Vagina (tissue), 2 donors: ENCODE measurements at regions not wholly inside any gene's neighbourhood (a gene's known extent, or its start where the extent isn't known, plus 50 kb on each side); places are given as distances from the start of the nearest gene placed in this dataset.

Experiments used
- DNase-seq, 2 donors: peaks; one replicate each; pipeline ENCODE4 v3.0.0-alpha.2; 2017; ENCODE audit errors: extremely low spot score in 2 of 2
- H3K27ac ChIP-seq: fragments of 200-600 bp; sonication (generic); one replicate; pipeline ENCODE4 v1.5.1; 2019
- H3K27me3 ChIP-seq: fragments of 200-600 bp; sonication (generic); one replicate; pipeline ENCODE4 v1.5.1; 2019
- H3K36me3 ChIP-seq, 2 donors: fragments of 200-600 bp; sonication (generic); one replicate each; pipeline ENCODE4 v1.5.1; 2017 to 2019
- H3K4me1 ChIP-seq: fragments of 200-600 bp; sonication (generic); one replicate; pipeline ENCODE4 v1.5.1; 2019
- H3K4me3 ChIP-seq, 2 donors: fragments of 200-600 bp; sonication (generic); 1 replicate in 1 of 2; 2 replicates in 1 of 2; pipeline ENCODE4 v1.5.1; 2016 to 2019
- H3K9me3 ChIP-seq: fragments of 200-600 bp; sonication (generic); one replicate; pipeline ENCODE4 v1.5.1; 2019
- CTCF ChIP-seq, 3 experiments: fragments of 450-650 bp in 2 of 3; fragments of 200-600 bp in 1 of 3; sonication (generic) in 1 of 3; IDR thresholded peaks; one replicate each; pipeline ENCODE4 v1.5.1; 2017 to 2019; ENCODE audit warnings: antibody characterized with exemption in 3 of 3, mild to moderate bottlenecking in 2 of 3, moderate library complexity in 2 of 3
- POLR2A ChIP-seq, 2 donors: fragments of 450-650 bp; IDR thresholded peaks; one replicate each; pipeline ENCODE4 v1.6.1; 2017; ENCODE audit warnings: antibody characterized with exemption in 2 of 2, mild to moderate bottlenecking in 2 of 2, moderate library complexity in 2 of 2
- POLR2AphosphoS5 ChIP-seq, 2 donors: sonication (generic); formaldehyde crosslinking; IDR thresholded peaks; one replicate each; pipeline ENCODE4 v1.9.0; 2017; ENCODE audit warnings: antibody characterized with exemption in 2 of 2, mild to moderate bottlenecking in 2 of 2, low read depth in 1 of 2; ENCODE audit not compliant: insufficient read depth in 1 of 2
- intact Hi-C: fragments of 100-400 bp; cut with DNase I; formaldehyde crosslinking; loops from one replicate; pipeline ENCODE4 v1.15.1; 2023

DNA sequence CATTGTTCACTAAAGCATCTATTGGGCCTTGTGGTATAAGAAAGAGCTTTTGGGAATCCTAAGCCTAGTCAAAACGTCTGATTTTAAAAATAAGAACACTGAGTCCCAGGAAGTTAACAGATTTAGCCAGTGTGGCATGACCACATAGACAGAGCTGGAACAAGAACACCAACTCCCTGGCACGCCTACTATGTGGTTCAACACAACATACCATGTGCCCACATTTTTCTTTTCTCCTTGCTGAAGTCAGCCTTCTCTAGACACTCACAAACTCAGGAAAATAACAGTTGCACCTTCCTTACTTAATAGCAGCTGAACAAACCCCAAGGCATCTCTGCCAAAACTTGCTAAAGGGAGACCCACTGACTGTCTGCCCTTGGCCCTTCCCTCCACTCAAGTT lies 124.8 kb downstream of the C1D start:
- intact Hi-C loops, result no loop called here
- Histone ChIP-seq H3K27me3 (no peaks in the 10 kb centered on the region), H3K27ac (no peak overlapping the region), H3K4me1 (peaks cover 7% of the 10 kb centered on the region), H3K9me3 (no peaks in the 10 kb centered on the region), H3K36me3 (no peaks in the 10 kb centered on the region), H3K4me3 (no peak overlapping the region)
- no peak for DNase-seq
- TF ChIP-seq POLR2A (IDR thresholded peaks at IDR 0.05) (no peak), POLR2AphosphoS5 (IDR thresholded peaks at IDR 0.05; ENCODE audit: insufficient read depth in 1 of 2, low read depth in 1 of 2) (peak in 1 of 2 donors; percentile 59)

GRCh38 chr2:67945056-67945455 lies 117.7 kb downstream of the C1D start:
- Histone ChIP-seq H3K9me3 (no peaks in the 10 kb centered on the region), H3K36me3 (no peaks in the 10 kb centered on the region), H3K4me3 (no peak overlapping the region), H3K4me1 (no peaks in the 10 kb centered on the region), H3K27ac (no peak overlapping the region), H3K27me3 (no peaks in the 10 kb centered on the region)
- intact Hi-C loops, result no loop called here
- DNase-seq, result no peak
- TF ChIP-seq CTCF (IDR thresholded peaks at IDR 0.05) (no peak), POLR2AphosphoS5 (IDR thresholded peaks at IDR 0.05; ENCODE audit: insufficient read depth in 1 of 2, low read depth in 1 of 2) (no peak), POLR2A (IDR thresholded peaks at IDR 0.05) (no peak)

- intact Hi-C loops, result no loop called here
- H3K4me1 ChIP-seq, result no peaks in the 10 kb centered on the region
- H3K36me3 ChIP-seq, result no peaks in the 10 kb centered on the region
- H3K27me3 ChIP-seq, result no peaks in the 10 kb centered on the region
- no peaks in the 10 kb centered on the region for H3K9me3 ChIP-seq
- no peak overlapping the region for H3K27ac ChIP-seq
- no peak for TF ChIP-seq POLR2A (IDR thresholded peaks at IDR 0.05)
- TF ChIP-seq POLR2AphosphoS5 (IDR thresholded peaks at IDR 0.05; ENCODE audit: insufficient read depth in 1 of 2, low read depth in 1 of 2), result no peak
- no peak for TF ChIP-seq CTCF (IDR thresholded peaks at IDR 0.05)
- DNase-seq, result no peak
- H3K4me3 ChIP-seq, result no peak overlapping the region
Observed at GRCh38 chr2:67945940-67946339, 116.9 kb downstream of the C1D start.

DNA sequence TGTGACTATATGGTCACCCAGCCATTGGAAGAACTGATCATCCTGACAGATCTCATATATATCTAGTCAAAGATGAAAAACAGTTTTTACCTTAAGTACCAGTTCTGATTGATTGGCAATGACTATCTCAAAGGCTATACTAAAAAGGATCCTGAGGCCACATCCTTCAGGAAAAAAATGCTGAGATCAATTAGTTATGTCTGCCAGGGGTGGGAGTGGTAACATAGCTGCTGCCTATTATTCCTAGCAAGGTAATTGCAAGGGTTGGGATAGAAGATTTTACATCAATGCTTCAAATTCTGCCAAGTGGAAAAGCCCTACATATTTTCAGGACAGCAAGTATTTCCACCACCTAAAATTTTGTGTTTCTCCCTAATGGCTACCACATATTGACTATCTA lies 114.7 kb downstream of the C1D start:
- H3K4me1 ChIP-seq, result no peaks in the 10 kb centered on the region
- H3K36me3 ChIP-seq, result no peaks in the 10 kb centered on the region
- no peak for TF ChIP-seq CTCF (IDR thresholded peaks at IDR 0.05)
- no peak for TF ChIP-seq POLR2A (IDR thresholded peaks at IDR 0.05)
- no peak for DNase-seq
- no peak overlapping the region for H3K27ac ChIP-seq
- H3K4me3 ChIP-seq, result no peak overlapping the region
- intact Hi-C loops, result no loop called here
- no peaks in the 10 kb centered on the region for H3K27me3 ChIP-seq
- no peaks in the 10 kb centered on the region for H3K9me3 ChIP-seq

DNA sequence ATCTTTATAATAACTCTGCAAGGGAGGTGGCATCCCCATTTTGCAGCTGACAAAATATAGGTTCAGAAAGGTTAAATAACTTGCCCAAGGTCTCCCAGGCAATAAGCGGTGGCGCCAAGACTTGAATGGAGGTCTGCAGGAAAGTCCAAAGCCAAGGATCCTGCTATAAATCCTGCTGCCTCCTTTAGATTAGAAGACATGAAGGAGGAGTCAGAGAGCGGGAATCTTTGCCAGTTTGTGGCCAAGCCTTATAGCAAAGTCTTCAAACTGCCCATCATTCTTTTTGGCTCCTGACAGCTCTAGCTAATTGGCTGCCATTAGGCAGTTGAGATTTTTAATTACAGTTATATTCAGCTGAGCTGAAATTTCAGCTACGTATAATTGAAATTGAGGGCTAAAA lies 114.3 kb downstream of the C1D start:
- Histone ChIP-seq H3K9me3 (no peaks in the 10 kb centered on the region), H3K4me3 (no peak overlapping the region), H3K27ac (no peak overlapping the region), H3K27me3 (no peaks in the 10 kb centered on the region), H3K36me3 (no peaks in the 10 kb centered on the region), H3K4me1 (no peaks in the 10 kb centered on the region)
- intact Hi-C loops, result no loop called here
- TF ChIP-seq POLR2AphosphoS5 (IDR thresholded peaks at IDR 0.05; ENCODE audit: insufficient read depth in 1 of 2, low read depth in 1 of 2) (no peak), CTCF (IDR thresholded peaks at IDR 0.05) (no peak), POLR2A (IDR thresholded peaks at IDR 0.05) (no peak)
- no peak for DNase-seq

- H3K4me3 ChIP-seq, result no peak overlapping the region
- TF ChIP-seq POLR2AphosphoS5 (IDR thresholded peaks at IDR 0.05; ENCODE audit: insufficient read depth in 1 of 2, low read depth in 1 of 2) (no peak), POLR2A (IDR thresholded peaks at IDR 0.05) (no peak), CTCF (IDR thresholded peaks at IDR 0.05) (no peak)
- H3K27me3 ChIP-seq, result no peaks in the 10 kb centered on the region
- no peaks in the 10 kb centered on the region for H3K4me1 ChIP-seq
- intact Hi-C loops, result no loop called here
- no peaks in the 10 kb centered on the region for H3K36me3 ChIP-seq
- H3K27ac ChIP-seq, result no peak overlapping the region
- no peaks in the 10 kb centered on the region for H3K9me3 ChIP-seq
- no peak for DNase-seq
Observed at GRCh38 chr2:67950018-67950417, 112.8 kb downstream of the C1D start.
